Mucosa of gallbladder (tissue), 1 donor: ENCODE measurements at regions not wholly inside any gene's neighbourhood (a gene's known extent, or its start where the extent isn't known, plus 50 kb on each side); places are given as distances from the start of the nearest gene placed in this dataset.
A peak's percentile ranks its signal among the peaks of the same experiment; 100 is the strongest.

Source experiments
- DNase-seq: peaks from one replicate; pipeline ENCODE4 v3.0.0-alpha.2; 2020; ENCODE audit warnings: low spot score
- donor health status: DM: no; HTN: no; CAD: no.

- no peak for DNase-seq
These were observed 73.3 kb upstream of the HHIP start for GRCh38 chr4:144572660-144573059.

DNA sequence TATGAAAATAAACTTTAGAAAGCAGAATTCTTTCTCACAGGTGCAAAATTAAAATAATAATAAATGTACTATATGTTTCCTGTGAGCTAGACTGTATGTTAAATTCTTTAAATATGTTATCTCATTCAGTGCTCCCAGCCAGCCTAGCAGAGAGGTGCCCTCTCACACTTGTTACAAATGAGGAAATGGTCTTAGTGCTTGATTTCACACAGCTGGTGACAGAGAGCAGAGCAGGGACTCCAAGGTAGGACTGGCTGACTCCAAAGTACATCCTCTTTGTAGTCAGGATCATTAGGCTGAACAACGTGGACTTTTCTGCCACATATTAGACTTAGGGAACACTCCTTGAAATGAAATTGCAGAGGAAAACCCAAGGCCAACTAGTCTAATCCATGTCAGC, 72.0 kb upstream of the HHIP start:
- DNase-seq: no peak

- DNase-seq: no peak
These were observed 71.4 kb upstream of the HHIP start for GRCh38 chr4:144574509-144574908.

DNA sequence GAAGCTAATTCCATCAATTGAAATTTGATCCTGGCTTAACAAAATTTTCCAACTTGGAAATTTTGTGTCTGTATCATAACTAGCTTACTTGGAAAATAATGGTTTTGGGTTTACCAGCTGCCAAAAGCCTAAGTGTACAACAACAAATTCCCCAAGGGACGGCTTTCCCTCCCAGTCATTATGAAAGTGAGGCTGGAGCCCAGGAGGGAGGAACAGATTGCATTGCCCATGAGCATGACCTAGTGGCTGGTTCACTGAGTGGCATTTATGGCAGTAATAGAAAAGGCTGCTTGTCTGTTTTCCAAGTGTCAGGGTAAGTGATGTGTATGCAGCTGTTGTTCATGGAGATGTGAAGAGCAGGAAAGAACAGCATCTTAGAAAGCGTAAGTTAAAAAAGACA, 70.8 kb upstream of the HHIP start:
- DNase-seq: no peak

DNA sequence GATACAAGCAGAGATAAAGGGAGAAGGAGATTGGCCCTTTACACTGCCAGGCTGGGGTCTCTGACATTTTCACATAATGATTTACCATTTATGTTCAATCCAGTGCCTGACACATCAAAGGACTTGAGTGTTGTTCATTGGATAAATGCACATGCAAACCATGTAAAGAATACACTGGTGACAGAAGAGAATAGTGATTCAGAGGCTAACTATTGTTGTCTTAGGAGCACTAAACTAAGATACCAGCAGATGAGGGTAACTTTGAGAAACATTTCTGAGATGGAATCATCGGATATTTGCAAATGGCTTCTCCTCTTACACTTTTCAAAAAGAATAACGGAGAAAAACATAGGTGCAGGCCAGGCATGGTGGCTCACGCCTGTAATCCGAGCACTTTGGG, 67.3 kb upstream of the HHIP start:
- DNase-seq: no peak

DNA sequence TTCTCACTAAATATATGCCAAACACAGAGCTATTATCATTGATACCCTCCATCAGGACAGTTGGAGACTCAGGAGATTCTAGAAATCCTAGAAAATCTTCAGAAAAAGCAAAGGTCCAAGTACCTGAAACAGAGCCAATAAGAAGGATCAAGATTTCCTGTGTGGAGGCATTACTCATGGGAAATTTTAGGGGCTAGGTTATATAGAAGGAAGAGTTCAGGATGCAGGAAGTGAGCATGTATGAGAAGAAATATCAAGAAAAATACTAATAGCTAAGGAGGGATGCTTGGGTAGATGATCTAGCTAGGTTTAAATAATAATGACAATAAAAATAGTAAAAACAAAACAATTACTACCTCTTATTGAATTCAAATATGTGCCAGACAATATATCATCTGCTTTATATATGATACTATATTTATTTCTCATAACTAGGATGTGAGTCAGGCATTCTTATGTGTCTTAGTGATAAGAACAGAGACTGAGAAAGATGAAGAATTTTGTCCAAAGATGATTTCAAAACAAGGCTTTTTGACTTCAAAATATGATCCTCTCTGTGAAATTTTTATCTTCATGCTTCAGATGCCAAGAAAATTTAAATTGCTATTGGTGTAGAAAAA, 66.4 kb upstream of the HHIP start:
- DNase-seq: no peak

DNA sequence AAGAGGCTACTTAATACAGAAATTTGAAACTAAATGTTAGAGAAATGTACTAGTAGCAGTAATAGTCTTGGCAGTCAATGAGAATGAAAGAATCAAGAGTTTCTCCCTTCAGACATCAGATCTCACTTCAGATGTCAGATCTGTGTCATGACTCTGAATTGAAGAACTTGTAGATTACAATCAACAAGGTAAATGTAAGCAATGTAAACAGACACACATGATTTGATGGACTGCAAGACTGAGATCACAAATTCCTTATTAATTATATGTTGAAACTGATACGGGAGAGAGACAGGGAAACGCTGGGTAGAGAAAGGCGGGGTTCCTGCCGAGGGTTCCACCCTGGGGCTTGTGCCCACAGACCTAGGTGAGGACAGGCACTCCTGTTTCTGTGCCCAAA, 65.5 kb upstream of the HHIP start:
- no peak for DNase-seq

DNA sequence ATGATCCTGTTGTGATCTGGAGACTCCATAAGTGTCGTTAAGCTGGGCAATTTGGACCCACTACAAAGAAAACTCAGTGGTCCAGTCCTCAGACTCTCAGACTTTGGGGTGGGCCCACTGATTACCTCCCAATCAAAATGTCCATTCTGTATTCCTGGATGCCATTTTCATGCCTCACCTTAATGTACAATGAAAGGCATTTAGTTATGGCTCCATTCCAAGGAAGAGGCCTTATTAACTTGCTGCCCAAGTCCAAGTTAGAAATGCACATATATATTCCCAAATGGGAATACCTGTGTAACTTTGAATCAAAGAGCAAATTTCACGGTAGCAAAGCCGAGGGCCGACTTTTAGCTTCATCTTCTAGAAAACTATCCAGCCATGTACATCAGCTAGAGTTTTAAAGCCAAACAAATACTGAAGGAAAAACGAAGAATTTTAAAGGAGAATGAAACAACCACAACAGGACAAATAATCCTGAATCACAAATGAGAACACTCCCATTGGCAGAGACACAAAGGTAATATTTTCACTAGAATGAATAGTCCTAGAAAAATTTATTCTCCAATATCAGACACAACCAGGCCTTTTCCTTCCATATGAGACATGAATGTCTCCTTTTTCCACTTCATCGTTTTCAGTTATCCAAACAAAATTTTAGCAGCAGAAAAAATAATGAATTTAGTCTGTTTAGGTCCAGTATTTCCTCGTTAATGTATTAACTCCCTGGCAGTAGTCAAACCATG, 63.7 kb upstream of the HHIP start:
- DNase-seq: no peak

DNA sequence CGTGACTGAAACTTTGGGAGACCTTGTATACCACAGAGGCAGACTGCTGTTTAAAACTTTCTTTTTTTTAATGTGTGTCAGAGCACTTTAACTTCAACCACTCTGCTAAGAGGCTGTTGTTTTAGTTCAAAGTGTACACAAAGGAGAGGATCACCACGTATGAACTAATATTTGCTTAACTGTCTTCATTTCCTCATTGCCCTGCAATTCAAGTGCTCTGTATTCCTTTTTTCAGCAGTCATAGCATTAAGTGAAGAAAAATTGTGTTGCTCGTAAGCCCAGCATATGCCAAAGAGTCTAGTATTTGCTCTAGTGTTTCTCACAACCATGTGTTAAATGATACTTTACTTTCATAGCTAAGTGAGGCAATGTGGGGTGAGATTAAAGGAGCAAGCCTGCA, 63.0 kb upstream of the HHIP start:
- DNase-seq: no peak

DNA sequence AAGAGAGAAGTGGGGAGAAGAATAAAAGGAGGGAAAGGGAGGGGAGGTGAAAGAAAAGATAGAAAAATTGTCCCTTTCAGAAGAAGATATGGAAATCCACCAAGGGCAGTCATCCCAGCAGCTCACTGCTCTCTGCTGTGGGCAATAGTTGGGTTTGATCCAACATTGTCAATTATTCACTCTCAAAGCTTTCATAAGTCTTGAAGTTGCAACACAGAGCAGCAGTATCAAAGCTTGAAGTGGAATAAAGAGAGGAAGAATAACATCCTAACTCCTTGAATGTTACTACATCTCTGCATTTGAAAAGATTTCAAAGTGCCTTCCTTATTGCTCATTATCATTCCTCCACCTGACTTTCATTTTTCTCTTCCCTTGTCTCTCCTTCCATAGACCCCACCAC, 62.3 kb upstream of the HHIP start:
- no peak for DNase-seq

- DNase-seq: no peak
These were observed 61.5 kb upstream of the HHIP start for GRCh38 chr4:144584428-144584827.

- DNase-seq: no peak
These were observed 56.4 kb upstream of the HHIP start for GRCh38 chr4:144589512-144589911.

- DNase-seq: no peak
These were observed 55.9 kb upstream of the HHIP start for GRCh38 chr4:144590020-144590419.

- peak; percentile 43 for DNase-seq
These were observed 54.6 kb upstream of the HHIP start for GRCh38 chr4:144591401-144591800.

DNA sequence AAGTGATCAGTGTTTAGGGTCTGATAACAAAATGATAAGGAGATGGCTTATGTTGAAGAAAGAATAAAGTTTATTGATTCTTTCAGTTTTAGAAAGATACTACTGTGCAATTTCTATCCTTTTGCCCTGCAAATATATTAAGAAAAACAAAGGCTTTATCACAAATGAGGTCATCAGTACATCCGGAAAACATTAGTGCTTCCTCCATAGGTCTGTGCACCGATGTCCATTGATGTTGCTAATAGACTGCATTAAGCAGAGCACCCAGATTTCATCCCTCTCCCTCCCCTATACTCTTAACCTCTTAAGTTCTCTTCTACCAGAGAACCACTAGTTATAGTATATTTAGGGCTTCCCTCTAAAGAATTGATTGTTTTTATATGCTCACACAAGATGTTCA, 53.7 kb upstream of the HHIP start:
- no peak for DNase-seq

- DNase-seq: no peak
These were observed 51.4 kb upstream of the HHIP start for GRCh38 chr4:144594471-144594986.

DNA sequence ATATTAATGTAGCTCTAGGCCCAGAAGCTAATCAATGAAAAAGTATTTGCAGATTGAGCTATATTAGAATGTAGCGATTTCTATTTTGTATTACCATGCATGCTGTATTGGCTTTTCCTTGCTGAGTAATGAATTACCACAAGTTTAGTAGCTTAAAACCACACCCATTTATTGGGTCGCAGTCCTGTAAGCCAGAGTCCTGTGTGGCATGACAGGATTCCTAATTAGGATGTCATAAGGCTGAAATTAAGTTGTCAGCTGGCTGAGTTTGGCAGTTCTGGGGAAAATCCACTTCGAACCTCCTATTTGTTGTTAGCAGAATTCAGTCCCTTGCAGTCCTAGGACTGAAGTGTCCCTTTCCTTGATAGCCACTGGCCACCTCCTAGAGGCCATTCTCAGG, 50.3 kb upstream of the HHIP start:
- no peak for DNase-seq
